Putamen (tissue), 1 donor: ENCODE measurements at regions not wholly inside any gene's neighbourhood (a gene's known extent, or its start where the extent isn't known, plus 50 kb on each side); places are given as distances from the start of the nearest gene placed in this dataset.
"Not testable (repeated sequence)": the region's sequence is repeated elsewhere in the genome, so short reads cannot be mapped to it uniquely, and the experiment has no call there.

ENCODE experiments used
- DNase-seq: peaks from one replicate; pipeline ENCODE4 v3.0.0-alpha.2; 2016; ENCODE audit warnings: low spot score

DNA sequence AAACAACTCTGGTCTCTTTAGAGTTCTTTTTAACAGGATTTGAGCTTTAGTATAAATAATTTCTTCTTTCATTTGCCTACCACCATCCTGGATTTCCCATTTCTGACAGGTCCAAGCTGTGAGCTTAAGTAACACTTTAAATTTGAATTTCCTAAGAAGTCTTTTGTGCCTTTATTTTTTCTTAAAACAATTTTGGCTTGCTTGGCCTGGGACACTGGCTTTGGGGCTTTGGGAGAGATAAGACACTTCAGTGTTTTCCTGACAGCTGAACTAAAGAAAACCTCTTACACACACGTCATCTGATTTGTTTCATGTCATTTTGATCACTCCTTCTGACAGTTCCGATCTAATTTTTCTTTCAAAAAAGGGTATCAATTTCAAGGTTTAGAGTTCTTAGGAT, 121.3 kb upstream of the BMPER start:
- no peak for DNase-seq

DNA sequence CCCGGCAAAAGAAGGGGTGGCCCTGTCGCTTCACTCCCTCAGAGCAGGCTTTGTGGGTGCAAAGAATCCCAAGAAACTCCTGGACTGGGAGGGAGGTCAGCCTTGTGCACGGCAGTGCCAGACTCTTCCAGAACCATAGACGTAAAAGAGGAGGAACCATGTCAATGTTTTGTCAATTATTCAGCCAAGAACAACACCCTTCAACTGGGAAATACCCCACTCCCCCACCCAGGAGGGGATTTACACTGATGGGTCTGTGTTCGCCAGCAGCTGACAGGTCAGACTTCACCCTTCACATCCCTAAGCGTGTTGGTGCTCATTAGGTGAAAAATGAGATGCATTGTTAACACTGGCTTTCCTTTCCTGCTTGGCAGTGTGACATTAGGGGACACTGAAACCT, 116.8 kb upstream of the BMPER start:
- DNase-seq, result no peak

DNA sequence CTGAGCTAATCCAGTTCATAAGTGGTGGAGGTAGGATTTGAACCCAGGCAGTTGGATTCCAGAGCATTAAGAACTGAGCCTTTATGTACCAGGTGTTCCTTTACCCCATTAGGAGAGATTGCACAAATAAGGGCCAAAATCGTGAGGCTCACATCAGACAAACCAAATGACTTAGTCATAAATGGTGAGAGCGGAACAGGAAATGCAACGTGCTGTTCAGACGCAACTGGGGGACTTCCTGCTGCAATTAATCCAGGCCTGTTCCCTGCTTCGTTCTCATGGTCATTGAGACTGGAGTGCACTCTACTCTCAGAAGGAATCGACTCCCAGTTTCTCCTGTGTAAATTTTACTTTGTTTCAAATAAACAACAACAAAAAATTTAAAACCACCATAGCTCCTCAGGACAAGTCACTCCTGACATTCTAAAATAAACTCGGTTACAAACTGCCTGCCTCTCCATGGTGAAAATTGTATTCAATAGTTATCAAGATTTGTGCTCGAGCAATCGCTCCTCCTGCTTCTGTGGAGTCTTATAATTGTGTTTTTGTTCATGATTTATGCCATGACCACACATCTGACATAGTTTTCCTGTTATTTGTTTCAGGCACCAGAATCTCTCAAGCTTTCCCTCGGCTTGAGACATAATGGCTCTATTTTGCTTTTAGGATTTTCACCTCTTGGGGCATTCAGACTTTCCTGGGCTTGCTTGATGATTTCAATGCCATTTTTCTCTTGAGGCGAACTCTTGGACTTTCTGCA, 115.3 kb upstream of the BMPER start:
- DNase-seq, result no peak

DNA sequence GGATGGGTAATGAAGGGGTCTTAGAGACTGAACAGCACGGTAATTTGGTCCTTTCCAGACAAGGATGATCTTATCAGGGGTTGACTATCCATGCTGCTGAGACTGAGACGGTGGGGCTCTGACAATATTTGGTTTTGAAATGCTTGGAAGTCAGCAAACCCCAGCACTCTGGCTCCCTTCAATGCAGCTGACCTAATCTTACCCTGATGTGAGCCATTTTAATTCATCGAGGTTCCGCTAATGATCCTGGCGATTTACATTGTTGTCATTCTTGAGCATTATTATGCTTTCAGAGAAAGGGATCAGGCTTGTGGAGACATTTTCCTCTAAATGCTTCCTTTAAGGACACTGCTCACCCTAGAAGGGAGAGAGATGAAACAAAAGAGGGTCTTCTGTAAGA, 114.6 kb upstream of the BMPER start:
- no peak for DNase-seq

DNA sequence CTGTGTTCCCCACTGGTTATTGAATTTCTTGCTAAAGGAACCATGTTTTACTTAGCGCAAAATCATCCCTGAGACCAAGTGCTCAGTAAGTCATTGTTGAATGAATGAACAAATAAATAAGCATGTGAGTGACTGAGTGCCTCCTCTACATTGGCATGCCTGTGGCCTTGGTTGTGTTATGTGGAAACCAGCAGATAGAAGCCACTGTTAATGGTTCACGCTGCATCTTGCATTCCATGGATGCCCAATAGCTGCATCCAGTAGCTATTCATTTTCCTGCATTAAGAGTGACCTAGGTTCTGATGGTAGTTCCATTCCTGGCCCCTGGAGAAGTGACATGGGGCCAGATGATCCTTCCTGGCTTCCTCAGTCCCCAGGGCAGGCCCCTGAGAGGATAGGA, 113.3 kb upstream of the BMPER start:
- DNase-seq, result no peak

DNA sequence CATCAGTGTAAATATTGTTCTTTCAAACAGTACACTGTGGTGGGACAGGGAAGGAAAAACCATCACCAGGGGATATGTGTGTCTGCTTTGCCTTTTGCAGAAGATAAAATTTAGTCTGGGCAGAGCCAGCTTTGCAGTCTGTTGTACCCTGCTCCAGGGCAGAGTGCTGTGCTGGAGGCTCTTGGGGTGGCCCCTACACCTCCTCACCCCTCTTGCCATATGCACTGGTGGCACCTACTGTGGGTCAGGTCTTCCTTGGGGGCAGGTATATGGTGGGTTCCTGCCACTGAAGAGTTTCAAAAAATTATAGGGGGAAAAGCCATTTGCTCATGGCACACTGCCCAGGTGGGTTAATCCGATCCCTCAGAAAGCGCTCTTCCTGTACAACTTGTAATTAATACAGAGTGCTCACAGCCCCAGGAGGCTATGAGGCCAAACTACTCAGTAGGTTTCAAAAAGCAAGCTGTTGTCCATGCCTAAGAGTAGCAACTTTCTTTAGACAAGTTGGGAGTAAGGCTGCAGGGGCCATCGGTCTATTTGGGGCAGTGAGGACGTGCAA, 112.7 kb upstream of the BMPER start:
- no peak for DNase-seq

DNA sequence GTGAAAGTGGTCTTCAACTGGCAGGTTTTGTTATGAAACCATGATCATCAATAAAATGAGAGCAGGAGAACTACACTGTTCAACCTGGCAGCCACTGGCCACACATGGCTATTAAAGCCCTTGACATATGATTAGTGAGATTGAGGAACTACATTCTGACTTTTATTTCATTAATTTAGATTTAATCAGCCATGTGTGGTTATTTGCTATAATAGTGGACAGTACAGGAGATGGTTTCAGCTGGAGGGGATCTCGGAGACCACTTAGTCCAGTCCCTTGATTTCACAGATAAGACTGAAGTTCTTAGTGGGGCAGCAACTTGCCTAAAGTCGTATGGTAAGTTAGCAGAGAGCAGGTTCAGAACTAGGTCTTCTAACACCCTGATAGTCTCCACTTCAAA, 111.7 kb upstream of the BMPER start:
- DNase-seq, result no peak

DNA sequence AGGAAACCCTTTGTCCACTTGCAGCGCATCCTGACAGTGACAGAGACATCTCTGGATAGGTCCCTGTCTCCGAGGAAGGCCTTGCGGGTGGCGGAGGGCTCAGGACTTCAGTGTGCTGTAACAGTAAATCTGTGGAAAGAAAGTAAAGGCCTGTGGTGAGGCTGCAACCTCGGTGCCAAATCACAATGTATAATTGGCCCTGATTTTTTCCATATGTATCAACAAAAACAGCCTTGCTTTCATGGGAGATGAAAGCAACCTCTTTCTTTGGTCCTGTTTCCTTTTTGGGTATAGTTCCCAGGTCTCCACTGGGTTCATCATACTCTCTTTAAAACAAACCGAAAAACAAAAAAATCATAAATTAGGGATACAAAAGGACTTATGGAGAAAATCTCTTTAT, 110.9 kb upstream of the BMPER start:
- no peak for DNase-seq

DNA sequence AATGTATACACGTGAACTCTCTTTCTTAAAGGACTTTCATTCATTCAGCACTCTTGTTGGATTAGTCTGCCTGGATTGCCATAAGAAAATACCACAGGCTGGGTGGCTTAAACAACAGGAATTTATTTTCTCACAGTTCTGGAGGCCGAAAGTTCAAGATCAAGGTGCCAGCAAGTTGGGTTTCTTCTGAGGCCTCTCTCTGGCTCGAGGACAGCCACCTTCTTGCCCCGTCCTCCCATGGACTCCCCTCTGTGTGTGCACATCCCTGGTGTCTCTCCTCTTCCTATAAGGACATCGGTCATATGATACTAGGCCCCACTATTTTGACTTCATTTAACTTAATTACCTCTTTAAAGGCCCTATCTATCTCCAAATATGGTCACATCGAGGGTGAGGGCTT, 110.4 kb upstream of the BMPER start:
- no peak for DNase-seq

DNA sequence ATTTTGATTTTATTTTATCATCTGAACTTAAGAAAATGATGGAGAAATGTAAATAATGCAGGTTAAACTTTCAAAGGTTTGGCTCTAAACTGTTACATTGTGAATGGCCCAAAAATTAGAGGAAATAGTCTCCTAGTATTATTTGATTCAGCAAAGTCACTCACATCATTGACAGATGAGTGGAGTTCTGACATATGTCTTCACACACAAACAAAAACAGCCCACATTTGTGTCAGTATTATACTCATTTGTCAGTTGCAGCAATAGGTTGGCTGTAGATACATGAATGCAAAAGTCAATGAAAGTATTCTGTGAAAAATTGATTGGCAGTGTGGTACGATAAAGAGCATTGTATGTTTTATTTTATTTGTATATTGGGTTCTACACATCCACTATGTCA, 108.8 kb upstream of the BMPER start:
- DNase-seq, result no peak

DNA sequence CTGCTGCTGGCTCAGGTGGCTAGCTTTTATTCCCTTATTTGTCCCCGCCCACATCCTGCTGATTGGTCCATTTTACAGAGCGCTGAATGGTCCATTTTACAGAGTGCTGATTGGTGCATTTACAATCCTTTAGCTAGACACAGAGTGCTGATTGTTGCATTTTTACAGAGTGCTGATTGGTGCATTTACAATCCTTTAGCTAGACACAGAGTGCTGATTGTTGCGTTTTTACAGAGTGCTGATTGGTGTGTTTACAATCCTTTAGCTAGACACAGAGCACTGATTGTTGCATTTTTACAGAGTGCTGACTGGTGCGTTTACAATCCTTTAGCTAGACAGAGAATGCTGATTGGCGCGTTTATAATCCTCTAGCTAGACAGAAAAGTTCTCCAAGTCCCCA, 107.8 kb upstream of the BMPER start:
- not testable (repeated sequence) for DNase-seq

DNA sequence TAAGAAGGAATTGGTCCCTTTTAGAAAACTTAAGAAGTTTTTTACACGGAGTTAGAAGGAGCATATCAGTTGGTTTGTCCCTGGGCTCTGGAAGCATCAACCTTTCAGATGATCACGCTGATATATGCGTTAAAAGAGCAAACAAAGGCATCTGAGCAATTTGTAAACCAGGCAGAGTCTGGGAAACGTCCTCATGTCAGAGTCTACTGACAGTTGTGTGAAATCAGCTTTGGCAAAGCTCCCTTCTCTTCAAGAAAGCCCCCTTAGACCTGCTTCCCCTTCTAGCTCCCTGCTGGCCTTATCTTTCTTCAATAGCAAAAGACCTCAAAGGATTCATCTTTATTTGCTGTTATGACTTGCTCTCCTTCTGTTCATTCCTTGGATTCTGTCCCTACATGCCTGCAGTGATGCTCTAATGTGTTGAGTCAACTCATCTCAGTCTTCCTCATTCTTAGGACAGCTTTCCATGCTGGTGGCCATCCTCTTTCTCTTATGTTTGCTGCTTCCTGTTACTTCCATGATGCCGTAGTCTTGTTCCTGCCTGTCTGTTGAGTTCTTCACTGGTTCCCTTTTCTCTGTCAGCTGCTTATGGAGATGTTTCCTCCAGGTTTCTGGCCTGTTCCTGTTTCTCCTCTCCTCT, 106.5 kb upstream of the BMPER start:
- no peak for DNase-seq

DNA sequence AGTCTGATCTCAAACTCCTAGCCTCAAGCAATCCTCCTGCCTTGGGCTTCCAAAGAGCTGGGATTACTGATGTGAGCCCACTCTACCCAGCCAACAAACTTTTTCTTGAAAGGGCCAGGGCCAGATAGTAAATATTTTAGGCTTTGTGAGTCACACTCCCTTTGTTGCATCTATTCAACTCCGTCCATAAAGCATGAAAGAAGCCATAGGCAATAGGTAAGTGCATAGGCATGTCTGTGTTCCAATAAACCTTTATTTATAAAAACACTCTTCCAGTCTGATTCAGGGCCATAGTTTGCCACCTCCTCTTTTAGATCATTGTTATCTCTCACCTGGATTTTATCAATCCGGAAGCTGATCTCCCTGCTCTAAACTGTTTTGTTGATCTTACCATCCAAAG, 105.6 kb upstream of the BMPER start:
- DNase-seq, result no peak

DNA sequence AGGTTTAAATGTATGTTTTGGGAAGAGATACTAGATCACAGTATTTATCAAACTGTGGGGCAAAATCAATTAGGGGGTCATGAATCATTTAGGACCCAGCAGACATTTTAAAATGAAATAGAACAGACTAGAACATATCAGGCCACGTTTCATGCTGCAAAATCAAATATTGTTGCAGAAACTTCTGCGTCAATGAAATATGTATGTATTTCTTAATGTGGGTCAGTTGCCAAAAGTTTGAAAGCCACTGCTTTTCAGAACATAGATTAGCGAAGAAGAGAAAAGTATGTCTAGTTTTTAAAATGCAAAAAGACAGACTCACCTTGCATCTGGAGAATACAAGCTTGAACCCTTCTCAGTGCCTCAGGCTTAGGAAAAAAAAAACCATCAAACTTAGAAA, 102.7 kb upstream of the BMPER start:
- DNase-seq, result no peak

DNA sequence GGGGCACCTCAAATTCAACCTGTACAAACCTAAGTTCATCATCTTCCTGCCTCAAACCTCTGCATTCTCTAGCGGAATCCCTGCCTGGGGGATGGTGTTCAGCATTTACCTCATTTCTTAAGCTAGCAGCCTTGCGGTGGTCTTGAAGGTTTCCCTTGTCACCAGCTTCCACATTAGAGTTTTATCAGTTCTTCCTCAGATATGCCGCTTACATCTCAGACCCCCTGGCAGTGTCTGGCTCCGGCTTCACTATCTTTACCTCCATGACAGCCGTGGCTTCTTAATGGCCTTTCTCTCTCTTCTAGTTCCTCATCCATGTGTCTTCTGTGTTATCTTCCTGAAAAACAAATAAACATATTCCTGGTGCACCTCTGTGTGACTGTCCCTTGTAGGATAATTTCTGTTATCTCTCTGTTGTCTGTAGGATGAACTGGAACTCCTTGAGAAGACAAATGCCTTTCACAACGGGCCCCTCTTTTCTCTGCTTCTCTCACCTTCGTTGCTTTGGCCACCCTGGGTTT, 101.1 kb upstream of the BMPER start:
- no peak for DNase-seq

DNA sequence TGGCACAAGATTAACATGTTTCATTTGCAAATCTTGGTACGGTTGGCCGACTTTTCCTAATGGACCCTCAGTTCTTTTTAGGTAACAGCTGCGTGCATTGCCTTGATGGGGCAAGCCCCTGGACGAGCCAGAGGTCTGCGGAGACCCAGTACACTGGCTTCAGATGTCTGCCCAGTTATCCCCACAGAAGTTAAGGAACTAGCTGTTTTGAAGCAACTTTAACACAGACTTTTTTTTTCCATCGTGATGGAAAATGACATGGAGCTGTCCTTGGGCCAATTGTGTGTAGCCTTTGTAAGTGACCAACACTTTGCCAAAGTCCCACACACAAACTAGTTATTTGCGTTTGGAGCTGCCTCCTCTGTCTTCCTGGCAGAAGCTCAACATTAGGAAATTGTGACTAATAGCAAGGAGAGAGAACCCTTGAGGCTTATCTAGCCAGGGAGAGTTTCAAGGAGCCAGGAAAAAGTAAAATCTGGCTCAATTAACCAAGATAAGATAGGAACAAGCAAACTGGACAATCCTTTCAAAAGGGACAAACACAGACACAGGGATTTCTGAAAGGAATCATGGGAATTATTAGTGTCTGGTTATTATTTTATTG, 99.6 kb upstream of the BMPER start:
- DNase-seq, result no peak

DNA sequence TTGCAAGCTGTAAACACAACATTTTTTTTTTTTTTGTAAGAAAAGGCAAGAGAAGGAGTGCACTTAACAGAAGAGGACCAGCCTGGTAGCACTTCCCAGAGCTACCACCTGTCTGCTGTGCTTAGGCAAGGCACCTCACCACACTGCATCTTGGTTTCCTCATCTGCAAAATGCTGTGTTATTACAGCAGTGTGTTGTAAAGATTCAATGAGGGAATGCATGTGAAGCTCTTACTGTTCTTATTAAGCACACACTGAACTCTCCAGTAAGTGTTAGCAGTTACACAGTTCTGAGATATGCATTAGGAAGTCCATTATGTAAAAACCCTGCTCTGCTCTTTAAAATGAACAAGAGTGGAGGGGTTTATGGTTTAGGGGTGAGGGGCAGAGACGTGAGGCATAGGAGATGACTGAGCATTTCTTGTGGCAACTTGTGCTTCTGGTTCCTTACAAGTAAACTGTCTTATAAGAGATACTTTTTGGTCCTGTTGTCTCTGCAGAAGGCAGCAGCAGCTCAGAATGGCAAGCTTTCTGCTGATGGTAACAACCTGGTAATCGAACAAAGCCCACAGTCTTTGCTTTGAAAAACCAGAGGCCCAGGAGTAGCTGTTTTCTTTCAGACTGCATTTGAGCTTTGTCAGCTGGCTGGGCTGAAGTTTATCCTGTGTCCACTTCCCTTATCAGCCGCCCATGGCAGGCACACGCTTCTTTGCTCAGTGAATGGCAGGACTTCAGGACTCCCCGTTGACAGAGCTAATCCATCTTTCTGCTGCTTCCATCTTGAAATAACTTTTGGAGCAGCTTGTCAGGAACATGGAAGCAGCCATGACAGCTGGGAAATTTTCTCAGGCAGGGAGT, 98.8 kb upstream of the BMPER start:
- DNase-seq, result no peak

DNA sequence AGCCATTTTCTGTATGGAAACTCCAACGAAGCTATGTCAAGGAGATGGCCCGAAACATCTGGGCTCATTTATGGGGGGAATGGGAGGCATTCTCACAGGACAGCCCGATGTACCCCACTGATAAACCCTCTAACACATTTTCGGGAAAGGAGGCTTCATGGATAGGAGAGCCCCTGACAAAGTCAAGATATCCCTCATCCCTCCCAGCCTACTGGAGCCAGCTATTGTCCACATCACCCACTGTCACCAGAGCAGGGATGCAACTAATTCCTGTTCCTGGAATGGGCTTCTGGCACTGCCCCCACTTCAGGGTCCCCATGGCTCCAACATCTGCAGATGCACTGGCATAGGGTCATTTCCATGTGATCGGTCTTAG, 98.2 kb upstream of the BMPER start:
- DNase-seq, result no peak

DNA sequence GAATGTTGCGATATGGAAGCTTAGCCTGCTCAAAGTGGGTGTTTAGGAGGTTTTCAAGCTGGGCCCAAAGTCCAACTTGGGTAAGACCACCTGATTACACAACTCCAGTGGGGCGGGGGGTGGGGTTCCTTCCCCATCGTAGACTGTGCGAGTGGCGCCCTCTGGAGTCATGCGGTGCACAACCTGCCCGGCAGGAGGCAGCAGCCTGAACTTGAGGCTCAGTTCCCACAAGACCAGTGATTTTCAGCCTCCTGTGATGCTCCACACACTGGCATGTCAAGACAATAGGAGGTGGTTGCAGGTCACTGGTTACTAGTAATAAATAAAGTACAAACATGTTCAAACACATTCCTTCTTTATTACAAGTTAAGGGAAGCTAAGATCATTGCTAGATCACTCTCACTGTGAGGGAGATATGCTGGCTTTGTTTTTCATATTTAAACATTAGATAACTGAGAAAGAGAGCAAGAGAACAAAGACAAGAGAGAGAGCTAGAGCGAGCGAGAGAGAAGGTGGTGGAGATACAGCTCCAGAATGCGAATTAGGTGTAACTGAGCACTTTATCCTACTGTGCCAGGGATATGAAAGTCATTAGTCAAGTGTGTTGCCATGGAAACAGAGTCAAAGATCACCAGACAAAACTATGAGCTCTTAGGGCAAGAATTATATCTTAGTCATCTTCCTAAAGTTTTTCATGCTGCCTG, 97.4 kb upstream of the BMPER start:
- no peak for DNase-seq

DNA sequence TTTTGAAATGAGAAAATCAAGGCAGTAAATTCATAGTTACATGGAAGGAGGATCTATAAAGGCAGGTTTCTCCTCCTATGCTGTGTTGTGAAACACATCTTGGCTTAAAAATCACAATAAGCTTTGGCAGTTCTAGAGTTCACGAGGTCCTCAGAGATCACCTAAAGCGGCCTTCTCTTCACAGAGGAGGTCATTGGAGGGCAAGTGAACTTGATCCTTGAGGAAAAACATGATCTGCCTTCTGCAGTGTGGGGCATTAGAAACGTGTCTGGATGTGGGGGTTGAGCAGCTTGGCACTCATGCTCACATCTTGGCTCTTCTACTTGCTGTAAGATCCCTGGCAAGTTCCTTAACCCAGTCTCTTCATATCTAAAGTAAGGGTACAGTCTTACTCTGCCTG, 96.1 kb upstream of the BMPER start:
- no peak for DNase-seq

DNA sequence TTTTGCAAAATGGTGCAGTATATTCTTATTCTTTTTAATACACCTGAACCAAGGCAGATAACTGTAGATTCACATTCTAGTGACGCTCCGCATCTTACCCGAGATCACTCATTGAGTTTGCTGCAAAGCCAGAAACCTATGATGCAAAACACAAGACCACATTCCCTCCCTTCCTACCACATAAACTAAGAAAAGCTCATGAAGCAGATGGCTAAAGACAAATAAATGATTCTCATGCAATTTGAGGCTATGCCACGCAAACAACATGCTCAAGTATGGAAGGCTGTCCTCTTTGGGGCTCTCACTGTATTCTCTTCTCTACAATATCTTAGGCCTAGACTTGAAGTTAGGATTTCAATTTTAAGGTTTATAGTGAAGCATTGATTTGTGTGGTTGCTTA, 95.0 kb upstream of the BMPER start:
- no peak for DNase-seq

DNA sequence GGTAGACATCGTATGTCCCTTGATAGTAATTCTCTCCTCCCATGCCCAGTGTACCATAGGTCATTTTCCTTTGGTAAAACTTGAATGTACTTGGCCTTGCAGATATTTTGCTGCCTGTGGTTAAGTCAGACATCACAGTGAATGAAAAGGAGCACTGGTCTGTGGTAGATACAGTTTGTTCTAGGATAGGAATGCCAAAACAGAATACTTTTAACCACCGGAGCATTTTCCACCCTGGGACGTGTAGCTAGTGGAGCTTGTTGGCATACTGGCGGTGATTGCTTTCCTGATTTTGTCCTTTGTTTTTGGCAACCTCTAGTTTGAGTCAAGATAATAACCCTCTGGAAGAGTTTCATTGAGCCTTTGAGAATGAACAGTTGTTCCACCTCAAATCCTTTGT, 92.0 kb upstream of the BMPER start:
- DNase-seq, result no peak
